ENCODE measurements at regions not wholly inside any gene's neighbourhood (a gene's known extent, or its start where the extent isn't known, plus 50 kb on each side); places are given as distances from the start of the nearest gene placed in this dataset.

DNA sequence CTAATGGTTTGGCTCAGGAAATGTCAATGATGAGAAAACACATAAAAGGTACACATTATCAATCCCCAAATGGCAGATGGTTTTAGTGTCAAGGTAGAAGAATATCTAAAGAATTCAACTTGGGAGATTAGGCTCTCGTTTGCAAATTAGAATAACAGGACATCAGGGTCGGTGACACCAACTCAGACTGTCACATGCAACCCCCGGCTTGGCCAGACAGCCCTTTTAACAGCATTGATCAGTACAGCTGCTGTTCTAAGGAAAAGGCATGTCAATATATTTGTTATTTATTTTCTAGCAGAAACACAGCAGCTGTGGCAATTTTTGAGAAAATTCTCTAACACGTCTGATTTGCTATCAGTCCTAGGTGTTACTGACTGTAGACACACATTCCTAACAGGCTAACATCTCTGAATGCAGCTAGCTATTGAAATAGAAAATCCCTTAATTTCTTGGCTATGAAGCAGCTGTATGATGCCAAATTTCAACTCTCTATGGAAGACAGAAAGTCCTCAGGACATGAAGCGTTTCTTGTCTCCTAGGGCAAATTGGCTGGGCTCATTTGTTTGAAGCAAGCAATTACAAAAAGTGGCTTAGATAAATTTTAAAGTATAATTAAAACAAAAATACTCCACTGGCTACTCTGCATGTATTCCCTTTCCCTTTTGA, 269.0 kb upstream of the CXXC4 start:
- DNase-seq (ENCODE audit: low read depth in 4 of 4, low spot score in 3 of 4): no peak

DNA sequence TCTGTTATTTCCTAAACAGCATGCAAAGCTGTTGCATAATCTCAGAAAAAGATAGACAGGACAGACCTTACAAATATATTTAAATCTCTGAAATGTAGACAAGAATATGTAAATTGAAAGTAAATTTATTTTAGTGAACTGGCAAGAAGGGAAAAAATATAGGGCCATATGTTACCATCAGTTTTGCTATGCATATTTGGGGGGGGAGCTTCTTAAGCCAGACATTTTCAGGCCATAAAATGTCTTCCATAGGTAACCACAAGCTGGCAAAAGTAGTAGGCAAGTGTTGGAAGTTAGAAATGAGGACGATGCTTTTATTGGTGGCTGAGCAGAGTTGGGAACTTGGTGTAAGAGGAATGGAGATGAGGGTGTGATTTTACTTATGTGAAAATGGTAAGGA, 272.0 kb upstream of the CXXC4 start:
- DNase-seq (ENCODE audit: low read depth in 4 of 4, low spot score in 3 of 4): no peak

DNA sequence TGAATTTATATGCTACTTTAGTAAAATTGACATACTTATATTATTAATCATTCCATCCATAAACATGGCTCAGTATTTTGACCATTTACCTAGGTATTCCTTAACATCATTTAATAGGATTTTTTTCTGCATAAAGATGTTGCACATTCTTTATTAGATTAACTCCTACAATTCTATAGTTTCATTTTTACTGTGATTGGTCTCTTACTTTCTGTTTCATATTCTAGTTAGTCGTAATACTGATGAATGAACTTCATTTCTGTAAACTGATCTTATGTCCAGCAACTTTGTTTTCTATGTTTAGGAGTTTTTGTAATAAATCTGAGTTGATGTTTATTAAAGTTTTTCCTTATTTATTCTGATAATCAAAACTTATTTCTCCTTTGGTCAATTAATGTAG, 278.2 kb upstream of the CXXC4 start:
- no peak for DNase-seq (ENCODE audit: low read depth in 4 of 4, low spot score in 3 of 4)

DNA sequence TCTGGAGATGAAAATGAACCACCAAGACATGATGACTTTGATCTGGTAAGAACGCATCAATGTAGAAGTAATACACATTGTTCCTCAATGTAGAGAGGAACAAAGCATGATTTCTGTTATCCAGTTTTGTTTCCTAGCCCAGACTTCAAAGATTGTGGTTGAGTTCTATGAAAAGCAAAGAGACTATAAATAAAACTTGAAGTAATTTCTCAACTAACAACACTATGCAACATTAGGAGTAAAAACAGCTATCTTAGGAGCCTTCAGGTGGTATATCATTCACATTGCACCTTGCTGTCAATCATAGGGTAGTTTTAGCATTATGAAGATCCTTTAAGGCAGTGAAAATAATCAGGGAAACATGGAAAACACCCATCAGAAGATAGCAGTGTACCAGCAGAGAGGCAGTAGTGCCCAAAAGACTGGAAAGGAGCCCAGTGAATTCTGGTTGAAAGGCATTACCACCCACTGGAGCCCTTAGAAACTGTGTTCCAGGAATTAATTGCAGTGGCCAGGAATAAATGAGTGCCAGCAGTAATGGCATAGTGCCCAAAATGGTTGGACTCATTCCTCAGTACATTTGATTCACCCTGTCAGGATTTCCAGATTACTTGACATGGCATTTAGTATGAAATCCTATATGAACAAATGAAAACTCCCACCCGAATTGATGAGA, 300.7 kb upstream of the CXXC4 start:
- DNase-seq (ENCODE audit: low read depth in 4 of 4, low spot score in 3 of 4): no peak

DNA sequence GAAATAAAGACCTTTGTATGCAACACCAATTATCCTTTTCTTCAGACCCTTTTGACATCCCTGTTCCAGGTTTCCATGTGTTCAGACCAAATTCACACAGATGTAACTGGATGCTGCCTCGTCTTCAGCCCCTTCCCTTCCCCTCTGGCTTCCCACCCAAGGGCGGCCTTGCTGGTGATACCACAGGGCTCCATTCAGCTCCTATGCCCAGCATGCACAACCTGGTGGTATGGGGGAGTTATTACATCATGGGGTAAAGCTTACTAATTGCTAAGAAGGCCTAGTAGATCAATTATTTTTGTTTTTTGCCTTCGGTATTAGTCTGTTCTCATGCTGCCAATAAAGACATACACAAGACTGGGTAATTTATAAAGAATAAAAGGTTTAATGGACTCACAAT, 317.0 kb upstream of the CXXC4 start:
- DNase-seq (ENCODE audit: low read depth in 4 of 4, low spot score in 3 of 4): no peak

DNA sequence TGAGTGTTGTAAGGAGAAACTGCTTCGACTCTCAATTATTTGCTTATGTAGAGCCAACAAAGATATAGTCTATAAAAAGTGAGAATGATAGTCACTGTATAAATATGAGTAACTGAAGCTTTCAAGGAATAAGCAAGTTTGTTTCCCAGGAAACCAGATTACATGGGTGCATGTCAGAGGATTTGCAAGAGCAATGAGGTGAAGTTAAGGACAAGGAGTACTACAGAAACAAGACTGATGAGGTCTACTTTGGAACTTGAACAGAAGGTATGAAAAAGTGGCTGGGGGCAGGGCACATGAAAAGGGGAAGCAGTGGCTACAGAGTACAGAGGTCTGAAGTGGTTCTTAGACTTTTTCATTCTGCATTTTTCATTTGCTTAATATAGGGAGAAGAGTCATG, 321.0 kb upstream of the CXXC4 start:
- no peak for DNase-seq (ENCODE audit: low read depth in 4 of 4, low spot score in 3 of 4)

DNA sequence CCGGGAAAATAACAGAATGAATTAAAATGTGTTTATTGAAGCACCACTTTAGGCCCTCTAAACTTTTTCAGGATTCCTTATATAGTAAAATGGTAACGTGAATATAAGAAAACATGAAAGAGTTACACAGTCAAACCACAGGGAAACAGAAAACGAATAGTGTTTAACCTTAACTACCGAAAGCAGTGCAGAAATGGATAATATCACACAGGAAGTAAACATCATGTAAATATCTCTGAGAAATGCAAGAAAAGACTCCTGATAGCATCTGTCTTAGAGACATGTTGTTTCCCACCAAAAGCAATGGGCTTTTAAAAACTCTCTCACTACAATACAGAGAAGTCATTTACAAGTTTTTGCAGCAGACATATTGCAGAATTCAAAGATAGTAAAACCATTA, 323.9 kb upstream of the CXXC4 start:
- DNase-seq (ENCODE audit: low read depth in 4 of 4, low spot score in 3 of 4): no peak

DNA sequence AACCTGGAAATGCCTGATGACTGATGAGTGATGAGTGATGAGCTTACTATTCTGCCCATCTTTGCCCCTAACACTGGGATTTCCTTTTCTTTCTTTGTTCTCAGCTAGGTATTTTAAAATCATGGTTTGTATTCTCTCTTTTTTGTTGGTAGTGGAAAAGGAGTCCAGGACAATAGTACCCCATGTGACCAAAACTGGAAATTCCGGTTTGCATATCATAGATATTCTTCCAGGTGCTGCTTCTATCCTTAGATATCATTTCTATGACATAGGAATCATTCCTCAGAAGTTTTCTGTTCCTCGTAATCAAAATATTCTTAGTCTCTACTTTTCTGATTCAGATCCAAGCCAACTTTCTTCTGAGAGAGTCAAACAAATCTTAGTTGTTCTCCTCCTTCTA, 320.5 kb upstream of the TET2 start:
- no peak for DNase-seq (ENCODE audit: low read depth in 4 of 4, low spot score in 3 of 4)

DNA sequence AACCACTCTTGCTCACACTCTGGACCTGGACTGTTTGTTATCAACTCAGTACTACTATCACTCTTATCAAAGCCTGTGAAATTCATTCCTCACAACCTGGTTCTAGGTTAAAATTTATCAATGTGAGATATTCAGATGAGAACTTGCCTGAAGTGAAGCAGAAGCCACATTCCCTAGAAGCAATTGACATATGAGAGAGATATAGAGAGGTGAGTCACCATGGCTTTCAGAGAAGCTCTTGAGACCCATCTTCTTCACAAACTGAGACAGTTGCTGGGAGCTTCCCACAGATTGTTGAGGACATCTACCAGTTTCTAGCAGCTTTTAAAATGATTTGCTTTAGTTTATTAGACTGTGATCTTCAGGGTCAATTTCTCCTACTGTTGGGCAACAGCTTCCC, 316.9 kb upstream of the TET2 start:
- DNase-seq (ENCODE audit: low read depth in 4 of 4, low spot score in 3 of 4): no peak

DNA sequence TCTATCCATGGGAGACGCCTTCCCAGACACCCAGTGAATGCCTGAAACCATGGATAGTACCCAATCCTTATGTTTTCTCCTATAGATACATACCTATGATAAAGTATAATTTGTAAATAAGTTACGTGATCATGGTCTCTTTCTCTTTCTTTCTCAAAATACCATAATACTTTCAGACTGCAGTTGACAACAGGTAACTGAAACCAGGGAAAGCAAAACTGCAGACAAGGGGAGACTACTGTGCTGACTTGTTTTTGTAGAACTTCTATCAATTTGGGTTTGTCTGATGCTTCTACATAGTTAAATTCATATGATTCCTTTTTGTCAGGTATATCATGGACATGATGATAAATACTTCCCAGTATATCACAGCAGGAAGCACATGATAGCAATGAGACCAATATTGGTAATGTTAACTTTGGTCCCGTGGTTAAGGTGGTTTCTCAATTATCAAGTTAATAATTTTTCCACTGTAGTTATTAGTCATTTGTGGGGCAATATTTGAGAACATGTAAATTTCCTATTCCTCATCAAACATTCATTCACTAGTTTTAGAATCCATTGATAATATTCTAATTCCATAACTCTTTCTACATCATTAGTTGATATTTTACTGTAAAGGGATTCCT, 298.0 kb upstream of the TET2 start:
- DNase-seq (ENCODE audit: low read depth in 4 of 4, low spot score in 3 of 4): no peak

DNA sequence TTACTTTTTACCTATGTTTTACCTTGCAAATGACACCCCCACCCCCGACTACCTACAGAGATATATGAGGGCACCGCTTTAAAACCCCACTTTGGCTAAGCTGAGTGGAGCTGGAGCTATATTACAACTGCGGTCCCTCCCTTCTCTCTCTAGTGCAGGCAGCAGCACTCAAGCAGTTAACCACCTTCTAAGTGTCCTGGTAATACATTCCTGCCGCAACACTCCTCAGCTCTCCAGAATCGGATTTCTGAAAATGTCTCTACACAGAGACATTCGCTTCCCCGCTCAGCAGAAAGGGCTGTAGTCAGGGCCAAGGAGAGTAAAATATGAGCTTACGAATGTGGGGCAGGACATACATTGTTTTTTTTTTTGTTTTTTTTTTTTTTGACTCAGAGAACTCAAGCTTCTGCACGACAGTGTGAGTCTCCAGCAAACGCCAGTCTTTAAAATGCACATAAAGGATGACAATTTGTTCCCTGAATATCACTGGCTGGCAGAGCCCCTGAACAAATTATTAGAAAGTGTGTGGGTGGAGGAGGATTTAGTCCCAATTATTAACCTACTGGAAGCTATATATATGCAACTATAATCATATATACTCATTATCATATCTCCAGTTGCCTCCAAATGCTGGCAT, 287.0 kb upstream of the TET2 start:
- peak in 1 of 4 donors; percentile 7 for DNase-seq (ENCODE audit: low read depth in 4 of 4, low spot score in 3 of 4)

DNA sequence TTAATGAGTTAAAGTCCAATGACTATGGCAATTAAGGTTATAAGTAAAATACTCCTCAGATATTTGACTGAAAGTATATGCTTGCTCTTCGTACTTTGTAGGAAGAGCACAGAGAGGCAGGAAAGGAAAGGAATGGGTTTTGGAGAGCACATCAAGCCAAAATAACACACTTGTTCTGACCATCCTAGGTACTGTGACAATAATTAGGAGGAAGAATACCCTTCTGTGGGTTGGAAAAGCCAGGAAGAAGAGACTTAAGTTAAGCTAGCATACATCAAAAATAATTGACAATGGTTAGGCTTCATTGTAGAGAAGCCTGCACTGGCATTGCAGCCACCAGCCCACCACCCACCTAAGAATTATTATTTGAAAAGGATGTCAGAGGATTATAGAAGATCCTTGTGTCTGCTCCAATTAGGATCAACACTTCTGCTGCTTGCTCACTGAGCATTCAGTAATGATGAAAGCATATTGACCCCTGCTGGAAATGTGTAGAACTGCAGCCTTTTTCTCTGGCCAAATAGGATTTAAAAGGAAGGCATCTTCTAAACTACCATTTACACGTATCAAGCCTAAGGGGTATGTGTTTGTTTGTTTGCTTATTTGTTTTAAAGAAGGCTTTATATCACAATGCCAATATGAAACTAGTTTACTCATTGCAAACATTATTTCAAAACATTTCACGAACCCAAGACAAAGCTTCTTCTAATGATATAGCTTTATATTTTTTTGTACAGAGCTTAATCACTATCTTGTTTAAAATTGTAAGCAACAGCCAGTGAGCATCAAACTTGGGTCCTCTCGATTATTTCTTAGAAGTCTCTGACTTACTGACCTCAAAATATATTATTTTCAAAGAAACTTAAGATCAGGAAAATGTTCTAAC, 286.2 kb upstream of the TET2 start:
- peak; percentile 39 to 64 (median 56) for DNase-seq (ENCODE audit: low read depth in 4 of 4, low spot score in 3 of 4)

DNA sequence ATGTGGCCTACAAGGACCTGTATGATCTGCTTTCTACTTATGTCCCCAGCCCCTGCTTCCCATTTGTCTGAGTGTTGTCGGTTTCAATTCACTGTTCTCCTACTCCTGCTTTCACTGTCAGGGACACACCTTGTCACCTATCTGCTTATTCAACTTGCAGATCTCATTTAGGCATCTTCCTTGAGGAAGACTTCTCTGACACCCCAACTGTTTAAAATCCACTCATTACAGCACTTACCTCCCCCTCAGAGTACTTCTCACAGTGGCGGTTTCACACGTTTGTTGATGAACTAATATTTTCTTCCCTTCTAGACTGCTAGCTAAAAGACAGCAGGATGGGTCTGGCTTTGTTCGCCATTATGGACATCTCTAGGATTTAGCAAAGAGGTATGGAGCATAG, 279.9 kb upstream of the TET2 start:
- no peak for DNase-seq (ENCODE audit: low read depth in 4 of 4, low spot score in 3 of 4)

DNA sequence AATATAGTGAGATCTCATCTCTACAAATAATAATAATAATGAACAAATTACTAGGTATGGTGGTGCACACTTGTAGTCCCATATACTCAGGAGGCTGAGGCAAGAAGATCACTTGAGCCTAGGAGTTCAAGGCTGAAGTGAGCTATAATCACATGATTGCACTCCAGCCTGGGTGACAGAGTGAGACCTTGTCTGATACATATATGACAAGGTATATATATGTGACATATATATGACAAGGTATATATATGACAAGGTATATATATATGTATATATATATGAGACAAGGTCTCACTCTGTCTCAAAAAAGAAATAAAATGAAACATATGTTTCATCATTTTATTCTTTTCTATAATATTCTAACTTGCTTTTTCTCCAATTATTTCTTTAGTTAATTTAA, 278.1 kb upstream of the TET2 start:
- DNase-seq (ENCODE audit: low read depth in 4 of 4, low spot score in 3 of 4): no peak

DNA sequence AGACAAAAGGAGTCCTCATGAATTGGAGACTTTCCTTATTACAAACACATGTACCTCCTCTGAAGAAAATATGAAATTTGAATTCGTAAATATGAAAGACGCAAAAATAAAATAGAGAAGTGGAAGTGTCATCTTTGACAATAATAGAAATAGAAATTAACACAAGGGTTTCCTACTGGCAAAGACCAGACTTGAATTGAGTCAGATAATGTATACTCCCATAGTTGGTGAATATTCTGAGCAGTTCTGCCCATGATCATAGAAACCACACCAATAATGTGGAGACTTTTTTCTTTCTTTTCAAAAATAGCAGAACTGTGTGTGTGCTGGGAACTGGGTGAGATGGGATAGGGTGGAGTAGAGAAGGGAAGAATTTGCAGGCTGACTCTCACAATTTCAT, 277.7 kb upstream of the TET2 start:
- DNase-seq (ENCODE audit: low read depth in 4 of 4, low spot score in 3 of 4): no peak

DNA sequence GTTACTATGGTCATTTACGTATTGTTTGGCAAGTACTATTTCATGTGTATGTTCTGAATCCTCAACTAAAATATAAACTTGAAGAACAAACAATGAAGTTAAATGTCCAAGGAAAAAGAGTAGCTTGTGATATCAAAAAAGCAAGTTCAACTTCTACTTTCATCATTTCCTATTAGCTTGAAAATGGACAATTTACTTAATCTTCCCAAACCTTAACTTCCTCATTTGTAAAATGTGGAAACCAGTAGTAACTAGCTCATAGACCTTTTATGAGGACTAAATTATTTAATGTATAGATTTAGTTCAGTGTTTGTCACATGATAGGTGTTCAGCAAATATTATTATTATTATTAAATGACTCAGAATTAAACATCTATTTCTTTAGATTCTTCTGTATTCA, 276.8 kb upstream of the TET2 start:
- DNase-seq (ENCODE audit: low read depth in 4 of 4, low spot score in 3 of 4): no peak

DNA sequence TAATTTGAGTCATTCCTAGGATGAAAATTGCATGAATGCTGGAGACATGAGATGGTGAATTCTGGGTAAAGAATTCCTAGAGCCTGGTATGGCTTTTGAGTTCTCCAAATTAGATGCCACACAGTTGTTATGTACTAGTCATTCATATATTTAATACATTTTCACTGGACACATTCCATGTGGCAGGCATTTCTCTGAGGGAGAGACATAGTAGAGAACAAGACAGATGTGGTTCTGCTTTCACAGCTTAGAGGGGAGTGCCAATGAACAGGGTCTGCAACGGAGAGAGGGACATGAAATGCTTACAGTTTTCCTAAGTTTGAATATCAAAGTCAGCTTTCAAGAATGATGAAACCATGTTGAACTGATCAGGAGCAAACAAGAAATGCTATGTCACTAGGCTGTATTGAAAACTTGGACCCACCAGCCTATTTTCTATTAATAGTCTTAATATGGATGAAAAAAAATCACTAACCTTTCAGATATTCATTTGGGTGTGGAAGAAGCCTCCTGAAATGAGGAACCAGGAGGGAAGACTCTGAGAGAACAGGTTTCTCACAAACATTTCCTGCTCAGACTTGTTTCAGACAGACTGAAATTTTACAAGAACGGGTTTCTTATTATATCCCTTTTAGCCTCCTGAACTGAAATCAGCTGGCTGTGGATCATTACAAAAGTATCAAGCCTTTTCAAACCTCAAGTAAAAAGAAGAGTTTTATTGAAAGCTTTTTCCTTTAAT, 276.0 kb upstream of the TET2 start:
- DNase-seq (ENCODE audit: low read depth in 4 of 4, low spot score in 3 of 4): no peak

DNA sequence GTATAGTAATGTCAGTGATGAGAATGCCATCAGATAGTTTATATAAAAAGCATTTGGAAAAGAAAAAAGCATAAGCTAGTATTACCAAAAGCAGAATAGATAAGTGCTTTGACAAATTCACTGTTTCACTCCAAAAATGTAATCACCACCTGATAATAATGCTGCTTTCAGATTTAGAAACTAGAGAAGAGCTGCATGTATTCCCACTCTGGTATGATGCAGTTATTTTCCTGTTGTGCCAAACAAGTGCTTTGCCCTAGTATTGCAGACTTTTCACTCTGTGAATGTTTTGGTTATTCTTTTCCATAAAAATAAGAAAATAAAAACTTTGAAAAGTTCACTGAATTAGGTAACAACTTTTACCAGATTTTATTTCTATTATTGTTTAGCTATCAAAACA, 267.7 kb upstream of the TET2 start:
- no peak for DNase-seq (ENCODE audit: low read depth in 4 of 4, low spot score in 3 of 4)

DNA sequence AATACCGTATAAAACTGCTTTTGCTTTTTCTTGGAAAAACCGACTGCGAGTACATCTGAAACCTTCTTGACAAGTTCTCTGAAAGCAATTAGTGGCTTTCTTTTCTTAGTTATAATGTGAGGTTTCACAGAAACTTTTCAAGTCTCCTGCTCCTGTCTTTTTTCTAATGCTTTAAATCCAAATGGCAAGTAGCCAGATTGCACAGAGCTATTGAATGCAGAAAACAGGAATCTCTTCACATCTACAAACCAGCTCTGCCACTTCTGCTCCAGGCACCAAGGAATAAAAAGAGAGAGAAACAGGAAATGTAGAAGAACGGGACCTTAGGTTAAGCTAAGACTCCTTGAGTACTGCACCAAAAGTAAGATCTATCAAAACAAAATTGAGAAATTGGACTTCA, 267.3 kb upstream of the TET2 start:
- no peak for DNase-seq (ENCODE audit: low read depth in 4 of 4, low spot score in 3 of 4)

DNA sequence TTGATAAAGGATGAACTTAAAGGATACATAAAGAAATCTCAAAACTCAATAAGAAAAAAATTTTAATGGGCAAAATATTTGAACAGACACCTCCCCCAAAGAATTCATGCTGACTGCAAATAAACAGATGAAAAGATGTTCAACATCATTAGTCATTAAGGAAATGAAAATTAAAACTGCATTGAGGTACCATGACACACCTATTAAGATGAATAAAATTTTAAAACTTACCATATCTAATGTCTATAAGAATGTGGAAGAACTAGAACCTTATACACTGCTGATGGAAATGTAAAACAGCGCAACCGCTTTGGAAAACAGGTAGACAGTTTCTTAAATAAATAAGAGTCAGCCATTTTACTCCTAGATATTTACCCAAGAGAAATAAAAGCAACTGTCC, 266.8 kb upstream of the TET2 start:
- DNase-seq (ENCODE audit: low read depth in 4 of 4, low spot score in 3 of 4): no peak
